AG04449 (cell line): ENCODE measurements at regions not wholly inside any gene's neighbourhood (a gene's known extent, or its start where the extent isn't known, plus 50 kb on each side); places are given as distances from the start of the nearest gene placed in this dataset.

Experiments
- CTCF ChIA-PET: fragments of 350-600 bp; formaldehyde crosslinking; extraction: SDS; loops from one replicate; lab custom pipeline; 2021; ENCODE audit warnings: antibody characterized with exemption; lab: Yijun Ruan, JAX
- POLR2A ChIA-PET: fragments of 400-600, 350-600 bp; formaldehyde crosslinking; extraction: SDS; loops from one replicate; lab custom pipeline; 2020; ENCODE audit warnings: antibody characterized with exemption, inconsistent platforms; lab: Yijun Ruan, JAX
- DNase-seq: peaks from one replicate; pipeline ENCODE4 v3.0.0-alpha.2; 2010; ENCODE audit warnings: low read depth, low spot score
- H3K4me3 ChIP-seq: 2 replicates; pipeline ENCODE4 v1.5.1; 2011; ENCODE audit warnings: low read depth, mild to moderate bottlenecking, control low read depth, low read length
- TF ChIP-seq, protein P1 (sequence below): IDR thresholded peaks from one replicate; pipeline ENCODE4 v1.5.1; 2011; ENCODE audit warnings: mild to moderate bottlenecking, moderate library complexity, low read length, control low read depth, inconsistent platforms; ENCODE audit not compliant: insufficient read depth; ENCODE audit errors: missing control alignments

DNA sequence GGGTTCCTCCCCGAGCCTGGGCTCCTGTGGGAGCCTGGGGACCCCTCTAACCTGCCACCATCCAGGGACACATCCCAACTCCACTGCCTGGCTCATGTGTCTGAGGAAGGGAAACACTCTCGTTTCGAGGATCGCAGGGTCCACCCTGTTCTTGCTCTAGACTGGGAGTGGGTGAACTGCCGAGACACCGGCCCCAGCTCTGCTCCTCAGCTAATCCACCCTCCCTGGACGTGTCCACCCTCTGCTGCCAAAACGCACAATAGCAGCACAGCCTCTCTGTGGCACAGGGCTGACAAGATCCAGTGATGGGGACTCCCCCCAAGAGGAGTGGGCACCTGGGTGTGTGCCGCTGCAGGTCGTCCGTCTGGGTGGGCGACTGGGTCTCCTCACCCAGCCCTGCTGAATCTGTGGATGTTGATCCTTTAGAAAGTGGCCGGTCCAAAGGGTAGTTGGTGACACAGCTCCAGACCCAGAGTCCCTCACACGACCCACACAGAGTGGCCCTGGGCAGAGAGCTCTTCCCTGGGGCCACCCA is 65.2 kb upstream of the FAM20C start:
- DNase-seq: no peak
- POLR2A ChIA-PET: no interaction called here
- TF ChIP-seq, protein P1, sequence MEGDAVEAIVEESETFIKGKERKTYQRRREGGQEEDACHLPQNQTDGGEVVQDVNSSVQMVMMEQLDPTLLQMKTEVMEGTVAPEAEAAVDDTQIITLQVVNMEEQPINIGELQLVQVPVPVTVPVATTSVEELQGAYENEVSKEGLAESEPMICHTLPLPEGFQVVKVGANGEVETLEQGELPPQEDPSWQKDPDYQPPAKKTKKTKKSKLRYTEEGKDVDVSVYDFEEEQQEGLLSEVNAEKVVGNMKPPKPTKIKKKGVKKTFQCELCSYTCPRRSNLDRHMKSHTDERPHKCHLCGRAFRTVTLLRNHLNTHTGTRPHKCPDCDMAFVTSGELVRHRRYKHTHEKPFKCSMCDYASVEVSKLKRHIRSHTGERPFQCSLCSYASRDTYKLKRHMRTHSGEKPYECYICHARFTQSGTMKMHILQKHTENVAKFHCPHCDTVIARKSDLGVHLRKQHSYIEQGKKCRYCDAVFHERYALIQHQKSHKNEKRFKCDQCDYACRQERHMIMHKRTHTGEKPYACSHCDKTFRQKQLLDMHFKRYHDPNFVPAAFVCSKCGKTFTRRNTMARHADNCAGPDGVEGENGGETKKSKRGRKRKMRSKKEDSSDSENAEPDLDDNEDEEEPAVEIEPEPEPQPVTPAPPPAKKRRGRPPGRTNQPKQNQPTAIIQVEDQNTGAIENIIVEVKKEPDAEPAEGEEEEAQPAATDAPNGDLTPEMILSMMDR: no peak
- CTCF ChIA-PET: no interaction called here
- no peak overlapping the region for H3K4me3 ChIP-seq

GRCh38 chr7:128171-129080 is 63.9 kb upstream of the FAM20C start:
- POLR2A ChIA-PET: no interaction called here
- TF ChIP-seq, protein P1: no peak
- CTCF ChIA-PET: no interaction called here
- H3K4me3 ChIP-seq: no peak overlapping the region
- DNase-seq: no peak

GRCh38 chr7:129366-130221 is 62.8 kb upstream of the FAM20C start:
- POLR2A ChIA-PET: no interaction called here
- CTCF ChIA-PET: no interaction called here
- no peak overlapping the region for H3K4me3 ChIP-seq
- TF ChIP-seq, protein P1: no peak
- no peak for DNase-seq

- ChIA-PET CTCF (no interaction called here), POLR2A (no interaction called here)
- no peak overlapping the region for H3K4me3 ChIP-seq
- TF ChIP-seq, protein P1: no peak
- no peak for DNase-seq
Observed at GRCh38 chr7:130222-130572, 62.2 kb upstream of the FAM20C start.

DNA sequence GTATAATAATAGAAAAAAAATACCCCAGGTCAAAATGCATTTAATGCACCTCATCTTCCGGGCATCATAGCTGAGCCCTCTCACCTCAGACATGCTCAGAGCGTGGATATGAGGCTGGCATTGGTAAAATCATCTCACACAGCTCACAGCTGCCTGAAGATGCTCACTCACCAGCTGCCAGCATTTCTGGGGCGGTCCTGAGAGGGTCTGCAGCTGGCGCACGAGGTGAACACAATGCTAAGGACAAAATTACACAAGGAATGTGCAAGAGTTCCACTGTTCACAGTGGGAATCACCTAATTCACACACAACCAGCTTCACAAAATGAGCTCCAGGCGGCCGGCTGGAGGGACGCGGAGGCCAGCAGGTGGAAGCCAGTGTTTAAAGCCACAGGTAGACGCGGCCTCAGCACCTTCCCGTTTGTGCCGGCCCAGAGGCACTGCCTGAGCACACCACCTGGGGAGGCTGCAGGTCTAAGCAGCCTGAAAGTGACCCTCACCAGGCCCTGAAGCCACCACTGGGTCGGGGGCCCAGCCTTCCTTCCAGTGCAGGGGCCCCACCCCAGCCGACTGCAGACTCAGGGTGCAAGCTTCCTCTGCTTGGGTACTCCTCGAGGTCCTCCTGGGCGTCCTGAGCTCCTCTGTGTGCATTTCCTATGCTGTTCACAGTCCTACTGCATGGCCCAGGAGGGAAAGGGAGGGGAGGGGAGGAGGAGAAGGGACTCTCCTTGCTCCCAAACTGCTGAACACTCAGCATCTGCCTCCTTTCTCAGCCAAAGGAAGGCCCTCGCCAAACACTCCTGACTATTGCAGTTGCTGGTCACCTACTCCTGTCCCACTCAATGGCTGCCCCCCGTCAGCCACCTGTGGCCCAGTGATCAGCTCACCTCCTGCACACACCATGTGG is 61.2 kb upstream of the FAM20C start:
- ChIA-PET CTCF (no interaction called here), POLR2A (no interaction called here)
- TF ChIP-seq, protein P1: no peak
- DNase-seq: no peak
- no peak overlapping the region for H3K4me3 ChIP-seq
